ENCODE measurements at regions not wholly inside any gene's neighbourhood (a gene's known extent, or its start where the extent isn't known, plus 50 kb on each side); places are given as distances from the start of the nearest gene placed in this dataset.

DNA sequence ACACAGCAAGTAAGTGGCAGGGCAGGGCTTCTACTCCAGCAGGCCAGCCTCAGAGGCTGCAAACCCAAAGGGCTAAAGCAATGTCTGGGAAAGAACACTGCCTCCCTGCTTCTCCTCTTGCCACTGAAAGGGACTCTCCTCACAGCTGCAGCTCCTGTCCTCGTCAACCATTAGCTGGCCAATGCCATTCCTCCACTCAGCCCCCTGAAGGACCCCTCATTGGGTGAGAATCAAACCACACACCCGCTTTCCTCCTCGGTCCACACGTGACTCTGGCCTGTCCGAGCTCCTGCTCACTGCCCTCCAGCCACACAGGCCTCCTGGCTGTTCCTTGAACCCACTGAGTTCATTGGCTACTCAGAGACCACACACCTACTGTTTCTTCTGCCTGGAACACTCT, 253.7 kb upstream of the TLE3 start:
- TF ChIP-seq, protein P1, sequence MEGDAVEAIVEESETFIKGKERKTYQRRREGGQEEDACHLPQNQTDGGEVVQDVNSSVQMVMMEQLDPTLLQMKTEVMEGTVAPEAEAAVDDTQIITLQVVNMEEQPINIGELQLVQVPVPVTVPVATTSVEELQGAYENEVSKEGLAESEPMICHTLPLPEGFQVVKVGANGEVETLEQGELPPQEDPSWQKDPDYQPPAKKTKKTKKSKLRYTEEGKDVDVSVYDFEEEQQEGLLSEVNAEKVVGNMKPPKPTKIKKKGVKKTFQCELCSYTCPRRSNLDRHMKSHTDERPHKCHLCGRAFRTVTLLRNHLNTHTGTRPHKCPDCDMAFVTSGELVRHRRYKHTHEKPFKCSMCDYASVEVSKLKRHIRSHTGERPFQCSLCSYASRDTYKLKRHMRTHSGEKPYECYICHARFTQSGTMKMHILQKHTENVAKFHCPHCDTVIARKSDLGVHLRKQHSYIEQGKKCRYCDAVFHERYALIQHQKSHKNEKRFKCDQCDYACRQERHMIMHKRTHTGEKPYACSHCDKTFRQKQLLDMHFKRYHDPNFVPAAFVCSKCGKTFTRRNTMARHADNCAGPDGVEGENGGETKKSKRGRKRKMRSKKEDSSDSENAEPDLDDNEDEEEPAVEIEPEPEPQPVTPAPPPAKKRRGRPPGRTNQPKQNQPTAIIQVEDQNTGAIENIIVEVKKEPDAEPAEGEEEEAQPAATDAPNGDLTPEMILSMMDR (IDR thresholded peaks at IDR 0.05; ENCODE audit: low read depth, low read length, poor library complexity, severe bottlenecking): no peak
- no peak for TF ChIP-seq EZH2phosphoT487 (IDR thresholded peaks at IDR 0.05; ENCODE audit: borderline replicate concordance, low read length)
